Neural progenitor cell (in vitro differentiated cells): ENCODE measurements at regions not wholly inside any gene's neighbourhood (a gene's known extent, or its start where the extent isn't known, plus 50 kb on each side); places are given as distances from the start of the nearest gene placed in this dataset.
A peak's percentile ranks its signal among the peaks of the same experiment; 100 is the strongest.

Experiments used
- DNase-seq: peaks from one replicate; pipeline ENCODE4 v3.0.0-alpha.2; 2016; ENCODE audit warnings: low spot score
- H2AFZ ChIP-seq: fragments of 200-600 bp; sonication (generic); replicated peaks from 2 replicates; pipeline ENCODE4 v1.6.1; 2016; ENCODE audit warnings: antibody characterized with exemption
- H3F3A ChIP-seq: fragments of 200-600 bp; sonication (generic); 2 replicates; pipeline ENCODE4 v1.6.1; 2016; ENCODE audit warnings: antibody characterized with exemption, low read depth
- H3K27ac ChIP-seq: fragments of 200-600 bp; sonication (generic); 2 replicates; pipeline ENCODE4 v1.5.1; 2016; ENCODE audit warnings: mild to moderate bottlenecking
- H3K27me3 ChIP-seq: fragments of 200-600 bp; sonication (generic); 2 replicates; pipeline ENCODE4 v1.6.1; 2016; ENCODE audit warnings: mild to moderate bottlenecking, moderate library complexity
- H3K36me3 ChIP-seq: fragments of 200-600 bp; sonication (generic); 2 replicates; pipeline ENCODE4 v1.5.1; 2016
- H3K4me1 ChIP-seq: fragments of 200-600 bp; sonication (generic); 2 replicates; pipeline ENCODE4 v1.6.1; 2016; ENCODE audit warnings: mixed run types
- H3K4me2 ChIP-seq: fragments of 200-600 bp; sonication (generic); 2 replicates; pipeline ENCODE4 v1.6.1; 2016
- H3K4me3 ChIP-seq: fragments of 200-600 bp; sonication (generic); 2 replicates; pipeline ENCODE4 v1.5.1; 2016
- H3K79me2 ChIP-seq: fragments of 200-600 bp; sonication (generic); 2 replicates; pipeline ENCODE4 v1.6.1; 2016; ENCODE audit warnings: low read depth
- H3K9ac ChIP-seq: fragments of 200-600 bp; sonication (generic); 2 replicates; pipeline ENCODE4 v1.6.1; 2016
- H3K9me3 ChIP-seq: fragments of 200-600 bp; sonication (generic); 2 replicates; pipeline ENCODE4 v1.5.1; 2016; ENCODE audit warnings: low read depth
- H4K20me1 ChIP-seq: fragments of 200-600 bp; sonication (generic); 2 replicates; pipeline ENCODE4 v1.6.1; 2016; ENCODE audit warnings: low read depth
- H3K27ac Mint-ChIP-seq: 3 replicates; pipeline ENCODE4 v1.8.0; 2021; ENCODE audit warnings: mixed read lengths
- H3K27me3 Mint-ChIP-seq: 2 replicates; pipeline ENCODE4 v1.8.0; 2022; ENCODE audit warnings: low read depth, mild to moderate bottlenecking, inconsistent platforms, moderate library complexity, mixed read lengths; ENCODE audit not compliant: insufficient read depth
- H3K36me3 Mint-ChIP-seq: 3 replicates; pipeline ENCODE4 v1.8.0; 2021; ENCODE audit warnings: mixed read lengths
- H3K4me1 Mint-ChIP-seq: 3 replicates; pipeline ENCODE4 v1.8.0; 2021; ENCODE audit warnings: mixed read lengths
- H3K4me3 Mint-ChIP-seq: 3 replicates; pipeline ENCODE4 v1.8.0; 2021; ENCODE audit warnings: mild to moderate bottlenecking, moderate library complexity, mixed read lengths
- H3K9me3 Mint-ChIP-seq: 3 replicates; pipeline ENCODE4 v1.8.0; 2020; ENCODE audit warnings: mixed read lengths
- CTCF ChIP-seq: fragments of 200-600 bp; sonication (generic); IDR thresholded peaks from 2 replicates; pipeline ENCODE4 v1.5.1; 2017; ENCODE audit warnings: antibody characterized with exemption, mild to moderate bottlenecking
- EZH2 ChIP-seq: fragments of 200-600 bp; sonication (generic); IDR thresholded peaks from 2 replicates; pipeline ENCODE4 v1.6.1; 2017; ENCODE audit warnings: antibody characterized with exemption, mild to moderate bottlenecking, moderate library complexity
- EZH2phosphoT487 ChIP-seq: fragments of 200-600 bp; sonication (generic); IDR thresholded peaks from 2 replicates; pipeline ENCODE4 v1.6.1; 2017; ENCODE audit warnings: antibody characterized with exemption

- peak overlapping the region; percentile 26 for H2AFZ ChIP-seq
- no peak overlapping the region for H3K9ac ChIP-seq
- no peak for DNase-seq
- H3K36me3 ChIP-seq: no peaks in the 10 kb centered on the region
- Mint-ChIP-seq H3K27me3 (peaks cover 7% of the 10 kb centered on the region), H3K4me1 (peaks cover 39% of the 10 kb centered on the region), H3K27ac (peak overlapping the region; percentile 74), H3K36me3 (no peaks in the 10 kb centered on the region), H3K4me3 (no peak overlapping the region), H3K9me3 (peaks cover 2% of the 10 kb centered on the region)
- TF ChIP-seq CTCF (no peak), EZH2phosphoT487 (no peak), EZH2 (no peak)
- H4K20me1 ChIP-seq: no peaks in the 10 kb centered on the region
- H3K27me3 ChIP-seq: no peaks in the 10 kb centered on the region
- no peaks in the 10 kb centered on the region for H3F3A ChIP-seq
- H3K27ac ChIP-seq: no peak overlapping the region
- H3K4me1 ChIP-seq: peaks cover 20% of the 10 kb centered on the region
- peak overlapping the region; percentile 40 for H3K4me2 ChIP-seq
- H3K9me3 ChIP-seq: no peaks in the 10 kb centered on the region
- no peaks in the 10 kb centered on the region for H3K79me2 ChIP-seq
- H3K4me3 ChIP-seq: no peak overlapping the region
These were observed 119.1 kb downstream of the AQP4 start for GRCh38 chr18:26746398-26746797.

DNA sequence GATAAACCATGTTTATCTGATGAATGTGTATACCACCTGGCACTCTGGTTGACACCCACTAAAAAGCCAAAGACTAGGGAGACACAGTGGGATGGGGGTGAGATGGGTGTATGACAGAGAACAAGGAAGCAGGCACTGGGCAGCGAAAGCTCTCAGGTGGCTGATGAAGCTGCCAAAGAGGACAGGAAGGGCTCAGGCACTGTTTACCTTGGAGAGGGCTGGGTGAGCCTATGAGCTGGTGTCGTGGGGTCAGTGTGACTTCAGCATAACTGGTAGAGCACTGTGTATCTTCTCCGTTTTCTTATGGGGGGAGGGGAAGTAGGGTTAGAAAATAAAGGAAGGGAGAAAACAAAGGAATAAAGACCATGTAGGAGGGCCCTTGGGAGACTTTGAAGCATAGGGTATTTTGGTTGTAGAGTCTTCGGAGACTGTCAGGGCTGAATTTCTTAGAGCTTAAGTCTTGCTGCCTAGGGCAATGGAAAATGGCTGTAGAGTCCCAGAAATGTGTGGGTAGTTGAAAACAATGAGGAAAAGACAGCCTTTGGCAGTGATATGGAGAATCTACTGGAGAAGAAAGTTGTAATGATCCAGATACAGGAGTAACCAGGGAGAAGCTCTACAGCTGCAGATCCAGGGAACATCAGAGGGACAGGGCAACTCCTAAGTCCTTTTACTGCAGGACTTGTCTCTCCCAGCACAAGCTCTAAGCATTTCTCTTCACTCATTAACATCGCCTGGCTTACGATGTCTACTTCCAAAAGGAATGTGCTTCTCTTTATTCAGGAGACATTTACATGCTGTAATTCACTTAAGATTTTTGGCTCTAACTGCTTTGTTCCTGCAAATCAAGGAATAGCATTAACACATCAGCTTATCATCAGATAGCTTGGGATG is 120.0 kb downstream of the AQP4 start:
- no peak overlapping the region for H3K4me3 ChIP-seq
- no peak overlapping the region for H3K27ac ChIP-seq
- TF ChIP-seq EZH2phosphoT487 (no peak), EZH2 (no peak), CTCF (no peak)
- no peaks in the 10 kb centered on the region for H4K20me1 ChIP-seq
- peak overlapping the region; percentile 21 for H3K4me2 ChIP-seq
- no peaks in the 10 kb centered on the region for H3K9me3 ChIP-seq
- H2AFZ ChIP-seq: peak overlapping the region; percentile 7
- H3K9ac ChIP-seq: no peak overlapping the region
- Mint-ChIP-seq H3K36me3 (no peaks in the 10 kb centered on the region), H3K27me3 (peaks cover 7% of the 10 kb centered on the region), H3K27ac (peak overlapping the region; percentile 74), H3K4me3 (no peak overlapping the region), H3K9me3 (peaks cover 4% of the 10 kb centered on the region), H3K4me1 (peaks cover 41% of the 10 kb centered on the region)
- DNase-seq: peak; percentile 28
- no peaks in the 10 kb centered on the region for H3F3A ChIP-seq
- no peaks in the 10 kb centered on the region for H3K36me3 ChIP-seq
- no peaks in the 10 kb centered on the region for H3K27me3 ChIP-seq
- no peaks in the 10 kb centered on the region for H3K79me2 ChIP-seq
- H3K4me1 ChIP-seq: peaks cover 20% of the 10 kb centered on the region

- no peaks in the 10 kb centered on the region for H3K79me2 ChIP-seq
- Mint-ChIP-seq H3K4me3 (no peak overlapping the region), H3K27me3 (peaks cover 7% of the 10 kb centered on the region), H3K4me1 (peaks cover 34% of the 10 kb centered on the region), H3K36me3 (peaks cover 3% of the 10 kb centered on the region), H3K27ac (no peak overlapping the region), H3K9me3 (peaks cover 18% of the 10 kb centered on the region)
- no peak overlapping the region for H3K4me2 ChIP-seq
- H3F3A ChIP-seq: no peaks in the 10 kb centered on the region
- H3K36me3 ChIP-seq: no peaks in the 10 kb centered on the region
- peak overlapping the region; percentile 1 for H2AFZ ChIP-seq
- H3K27ac ChIP-seq: no peak overlapping the region
- no peak overlapping the region for H3K4me3 ChIP-seq
- H3K27me3 ChIP-seq: no peaks in the 10 kb centered on the region
- DNase-seq: no peak
- peaks cover 17% of the 10 kb centered on the region for H3K4me1 ChIP-seq
- no peaks in the 10 kb centered on the region for H3K9me3 ChIP-seq
- TF ChIP-seq EZH2phosphoT487: no peak
- no peak for TF ChIP-seq CTCF
- no peak for TF ChIP-seq EZH2
- H4K20me1 ChIP-seq: no peaks in the 10 kb centered on the region
- H3K9ac ChIP-seq: no peak overlapping the region
These were observed 123.7 kb downstream of the AQP4 start for GRCh38 chr18:26741758-26742157.
